Lung (tissue), 11 donors: ENCODE measurements at regions not wholly inside any gene's neighbourhood (a gene's known extent, or its start where the extent isn't known, plus 50 kb on each side); places are given as distances from the start of the nearest gene placed in this dataset.
"Not testable (repeated sequence)": the region's sequence is repeated elsewhere in the genome, so short reads cannot be mapped to it uniquely, and the experiment has no call there.

Source experiments
- ATAC-seq: fragments of 200-7000 bp; cut with Tn5 transposase; one replicate; pipeline ENCODE4 v1.9.1; 2020; ENCODE audit warnings: moderate number of reproducible peaks; ENCODE audit not compliant: insufficient read depth, low FRiP score
- DNase-seq, 3 donors: peaks; one replicate each; pipeline ENCODE4 v3.0.0-alpha.2; 2013 to 2017
- H3K27ac ChIP-seq, 2 donors: one replicate each; pipeline ENCODE4 v1.5.1; 2013; ENCODE audit warnings: mild to moderate bottlenecking in 2 of 2, moderate library complexity in 2 of 2, control low read depth in 1 of 2, inconsistent platforms in 1 of 2, low read depth in 1 of 2, low read length in 1 of 2
- H3K27me3 ChIP-seq, 3 donors: one replicate each; pipeline ENCODE4 v1.5.1; 2013; ENCODE audit warnings: low read length in 2 of 3; ENCODE audit not compliant: control insufficient read depth in 3 of 3, insufficient read depth in 3 of 3
- H3K36me3 ChIP-seq, 4 donors: one replicate each; pipeline ENCODE4 v1.5.1; 2013; ENCODE audit warnings: low read length in 4 of 4, mild to moderate bottlenecking in 1 of 4, moderate library complexity in 1 of 4; ENCODE audit not compliant: control insufficient read depth in 4 of 4, insufficient read depth in 4 of 4
- H3K4me1 ChIP-seq, 5 donors: one replicate each; pipeline ENCODE4 v1.5.1; 2013; ENCODE audit warnings: low read length in 5 of 5, mild to moderate bottlenecking in 2 of 5, moderate library complexity in 1 of 5; ENCODE audit not compliant: control insufficient read depth in 5 of 5, insufficient read depth in 5 of 5
- H3K4me3 ChIP-seq: one replicate; pipeline ENCODE4 v1.5.1; 2013; ENCODE audit warnings: mild to moderate bottlenecking, control low read depth, moderate library complexity
- H3K9ac ChIP-seq, 2 donors: one replicate each; pipeline ENCODE4 v1.5.1; 2013; ENCODE audit warnings: low read length in 2 of 2, control low read depth in 1 of 2; ENCODE audit not compliant: insufficient read depth in 1 of 2
- H3K9me3 ChIP-seq, 4 donors: one replicate each; pipeline ENCODE4 v1.5.1; 2013; ENCODE audit warnings: low read length in 3 of 4, mild to moderate bottlenecking in 1 of 4, moderate library complexity in 1 of 4; ENCODE audit not compliant: control insufficient read depth in 4 of 4, insufficient read depth in 3 of 4
- WGBS, 2 donors: extraction: QIAGEN DNeasy Blood & Tissue Kit; methylation state at CpG; one replicate each; pipeline ENCODE4 v1.1.7; 2013; 5-methylcytosine and 5-hydroxymethylcytosine counted together
- TF ChIP-seq, protein P1 (sequence below): IDR thresholded peaks from 2 replicates; pipeline ENCODE4 v1.5.1; 2012; ENCODE audit warnings: mild to moderate bottlenecking; ENCODE audit errors: control extremely low read depth, extremely low read depth
- donor health status: control.
- donor health status: control.
- donor health status: Bipolar disorder and iron deficiency.
- donor health status: healthy.
- donor health status: DM: yes; HTN: yes; CAD: no.

DNA sequence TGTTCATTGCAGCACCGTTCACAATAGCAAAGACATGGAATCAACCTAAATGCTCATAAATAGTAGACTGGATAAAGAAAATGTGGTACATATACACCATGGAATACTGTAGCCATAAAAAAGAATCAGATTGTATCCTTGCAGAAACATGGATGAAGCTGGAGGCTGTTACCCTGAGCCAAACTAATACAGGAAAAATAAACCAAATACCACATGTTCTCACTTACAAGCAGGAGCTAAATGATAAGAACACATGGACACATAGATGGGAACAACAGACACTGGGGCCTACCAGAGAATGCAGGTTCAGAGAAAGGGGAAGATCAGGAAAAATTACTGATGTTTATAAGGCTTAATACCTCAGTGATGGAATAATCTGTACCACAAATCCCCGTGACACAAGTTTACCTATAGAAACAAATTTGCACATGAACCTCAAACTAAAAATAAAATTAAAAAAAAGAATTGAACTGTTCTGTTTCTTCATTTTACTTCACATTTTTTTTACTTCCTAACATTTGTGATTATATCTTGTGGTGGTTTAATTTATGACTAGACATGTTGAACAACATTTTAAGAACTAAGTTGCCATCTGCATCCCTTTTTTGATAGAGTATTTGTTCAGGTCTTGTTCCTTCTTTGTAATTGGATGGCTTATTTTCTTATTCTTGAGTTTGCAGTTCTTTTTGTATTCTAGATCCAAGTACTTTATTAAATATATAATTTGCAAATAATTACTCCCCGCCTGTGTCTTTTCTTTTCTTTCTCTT lies 835.2 kb downstream of the FSCB start:
- TF ChIP-seq, protein P1, sequence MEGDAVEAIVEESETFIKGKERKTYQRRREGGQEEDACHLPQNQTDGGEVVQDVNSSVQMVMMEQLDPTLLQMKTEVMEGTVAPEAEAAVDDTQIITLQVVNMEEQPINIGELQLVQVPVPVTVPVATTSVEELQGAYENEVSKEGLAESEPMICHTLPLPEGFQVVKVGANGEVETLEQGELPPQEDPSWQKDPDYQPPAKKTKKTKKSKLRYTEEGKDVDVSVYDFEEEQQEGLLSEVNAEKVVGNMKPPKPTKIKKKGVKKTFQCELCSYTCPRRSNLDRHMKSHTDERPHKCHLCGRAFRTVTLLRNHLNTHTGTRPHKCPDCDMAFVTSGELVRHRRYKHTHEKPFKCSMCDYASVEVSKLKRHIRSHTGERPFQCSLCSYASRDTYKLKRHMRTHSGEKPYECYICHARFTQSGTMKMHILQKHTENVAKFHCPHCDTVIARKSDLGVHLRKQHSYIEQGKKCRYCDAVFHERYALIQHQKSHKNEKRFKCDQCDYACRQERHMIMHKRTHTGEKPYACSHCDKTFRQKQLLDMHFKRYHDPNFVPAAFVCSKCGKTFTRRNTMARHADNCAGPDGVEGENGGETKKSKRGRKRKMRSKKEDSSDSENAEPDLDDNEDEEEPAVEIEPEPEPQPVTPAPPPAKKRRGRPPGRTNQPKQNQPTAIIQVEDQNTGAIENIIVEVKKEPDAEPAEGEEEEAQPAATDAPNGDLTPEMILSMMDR = no peak
- DNase-seq (no peak), ATAC-seq (no peak)
- Histone ChIP-seq H3K27me3 (no peaks in the 10 kb centered on the region), H3K4me3 (no peak overlapping the region), H3K4me1 (no peaks in the 10 kb centered on the region), H3K27ac (no peak overlapping the region), H3K36me3 (no peaks in the 10 kb centered on the region), H3K9me3 (peaks cover 0 to 3% (median 0%) of the 10 kb centered on the region in 4 donors), H3K9ac (no peak overlapping the region)
- WGBS, 2 donors = 68 to 82% methylated on average over 3 of the region's 3 CpGs

DNA sequence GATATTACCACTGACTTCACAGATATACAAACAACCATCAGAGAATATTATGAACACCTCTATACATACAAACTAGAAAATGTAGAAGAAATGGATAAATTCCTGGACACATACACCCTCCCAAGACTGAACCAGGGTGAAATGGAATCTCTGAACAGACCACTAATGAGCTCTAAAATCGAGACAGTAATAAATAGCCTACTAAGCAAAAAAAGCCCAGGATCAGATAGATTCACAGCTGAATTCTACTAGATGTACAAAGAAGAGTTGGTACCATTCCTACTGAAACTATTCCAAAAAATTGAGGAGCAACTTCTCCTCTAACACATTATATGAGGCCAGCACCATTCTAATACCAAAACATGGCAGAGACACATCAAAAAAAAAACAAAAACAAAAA lies 837.7 kb downstream of the FSCB start:
- no peak overlapping the region for H3K4me3 ChIP-seq
- peaks cover 0 to 10% (median 1%) of the 10 kb centered on the region in 4 donors for H3K9me3 ChIP-seq
- DNase-seq = no peak
- no peak overlapping the region for H3K27ac ChIP-seq
- no peaks in the 10 kb centered on the region for H3K27me3 ChIP-seq
- no peak for ATAC-seq
- TF ChIP-seq, protein P1 = no peak
- H3K4me1 ChIP-seq = no peaks in the 10 kb centered on the region
- H3K36me3 ChIP-seq = no peaks in the 10 kb centered on the region
- no peak overlapping the region for H3K9ac ChIP-seq
- WGBS, 2 donors = 60 to 67% methylated on average over 1 of the region's 1 CpG

DNA sequence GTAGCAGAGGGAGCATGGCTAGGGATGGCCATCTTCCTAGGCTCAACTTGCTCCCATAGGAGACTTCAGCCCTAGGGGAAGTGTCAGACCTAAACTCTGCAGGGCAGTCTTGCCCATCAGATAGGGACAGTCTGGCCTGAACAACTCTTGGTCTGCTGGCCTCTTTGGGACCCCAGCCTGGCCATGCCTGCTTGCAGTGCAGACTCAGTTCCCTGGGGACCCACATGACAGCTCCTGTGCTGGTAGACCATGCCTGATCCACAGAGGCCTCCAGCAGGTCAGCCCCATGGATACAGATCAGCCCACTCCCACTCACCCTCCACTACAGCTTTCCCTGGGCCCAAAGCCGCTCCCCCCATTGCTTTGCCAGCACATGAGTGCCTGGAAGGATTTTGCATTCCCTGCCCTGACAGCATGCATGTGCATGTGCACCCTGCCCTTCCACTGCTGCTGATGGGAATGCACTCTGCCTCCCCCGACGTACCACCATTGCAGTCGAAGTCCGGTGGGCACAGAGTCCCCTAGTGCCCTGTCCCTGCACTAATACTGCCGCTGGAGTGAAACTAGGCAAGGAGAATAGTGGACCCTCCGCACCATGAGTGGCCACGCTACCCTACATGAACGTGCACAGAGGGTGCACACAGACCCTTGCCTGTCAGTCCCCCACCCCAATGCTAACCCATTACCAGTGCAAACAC lies 841.4 kb downstream of the FSCB start:
- no peak for ATAC-seq
- TF ChIP-seq, protein P1 = no peak

GRCh38 chr14:43655194-43655593 lies 851.9 kb downstream of the FSCB start:
- not testable (repeated sequence) for H3K27ac ChIP-seq, H3K9me3 ChIP-seq, ATAC-seq, H3K4me1 ChIP-seq, H3K27me3 ChIP-seq, H3K9ac ChIP-seq, H3K36me3 ChIP-seq, DNase-seq, H3K4me3 ChIP-seq
- 87 to 91% methylated on average over 2 of the region's 2 CpGs for WGBS, 2 donors

More for the DNA sequence above, 841.4 kb downstream of the FSCB start:
- Histone ChIP-seq H3K4me3 (no peak overlapping the region), H3K27me3 (no peaks in the 10 kb centered on the region), H3K4me1 (no peaks in the 10 kb centered on the region), H3K36me3 (no peaks in the 10 kb centered on the region), H3K9me3 (peaks cover 0 to 10% (median 1%) of the 10 kb centered on the region in 4 donors), H3K9ac (no peak overlapping the region), H3K27ac (no peak overlapping the region)
- no peak for DNase-seq
- 80 to 83% methylated on average over 9 of the region's 9 CpGs for WGBS, 2 donors
